Fibroblast of lung (primary cell): ENCODE measurements at regions not wholly inside any gene's neighbourhood (a gene's known extent, or its start where the extent isn't known, plus 50 kb on each side); places are given as distances from the start of the nearest gene placed in this dataset.

Experiments
- EZH2 ChIP-seq: IDR thresholded peaks from 2 replicates; pipeline ENCODE4 v1.5.1; 2012; ENCODE audit warnings: low read length, control low read depth, mild to moderate bottlenecking; ENCODE audit errors: missing control alignments
- TF ChIP-seq, protein P1 (sequence below), 2 donors: IDR thresholded peaks in 1 of 2; conservative IDR thresholded peaks in 1 of 2; 1 replicate in 1 of 2; 2 replicates in 1 of 2; pipeline ENCODE4 v1.5.1; 2011 to 2012; ENCODE audit warnings: low read length in 2 of 2, control low read depth in 1 of 2, inconsistent platforms in 1 of 2, low read depth in 1 of 2, mild to moderate bottlenecking in 1 of 2

DNA sequence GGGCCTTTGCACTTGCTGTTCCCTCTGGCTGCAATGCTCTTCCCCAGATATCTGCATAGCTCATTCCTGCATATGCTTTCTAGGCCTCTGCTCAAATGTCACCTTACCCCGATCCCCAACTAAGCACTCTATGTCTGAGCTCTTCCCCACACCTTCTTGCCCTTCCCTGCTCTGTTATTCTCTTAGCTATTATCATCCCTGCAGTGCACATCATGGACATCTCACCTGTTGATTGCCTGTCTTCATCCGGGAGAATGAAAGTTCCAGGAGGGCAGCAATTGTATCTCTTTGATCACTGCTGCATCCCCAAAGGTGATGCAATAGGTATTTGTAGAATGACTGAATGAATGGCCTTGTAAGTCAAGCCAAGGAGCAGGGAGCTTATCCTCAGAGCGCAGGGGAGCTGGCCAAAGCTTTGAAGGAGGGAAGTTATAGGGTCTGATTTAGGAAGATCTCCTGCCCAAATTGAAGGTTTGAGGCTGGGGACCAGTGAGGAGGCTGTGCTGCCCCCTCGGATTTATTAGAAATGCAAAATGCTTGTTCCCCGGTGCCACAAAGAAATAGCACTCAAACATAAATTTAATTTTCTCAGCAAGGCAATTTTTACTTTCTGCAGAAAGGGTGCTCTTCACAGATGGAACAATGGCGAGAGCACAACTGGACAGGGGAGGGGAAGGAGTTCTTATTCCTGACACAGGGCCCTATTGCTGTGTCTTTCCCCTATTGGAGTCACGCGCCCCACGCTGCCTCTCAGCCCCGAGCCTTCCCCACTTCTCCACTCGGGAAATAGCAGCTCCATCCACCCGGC is 631.1 kb downstream of the MATN1 start:
- TF ChIP-seq, protein P1, sequence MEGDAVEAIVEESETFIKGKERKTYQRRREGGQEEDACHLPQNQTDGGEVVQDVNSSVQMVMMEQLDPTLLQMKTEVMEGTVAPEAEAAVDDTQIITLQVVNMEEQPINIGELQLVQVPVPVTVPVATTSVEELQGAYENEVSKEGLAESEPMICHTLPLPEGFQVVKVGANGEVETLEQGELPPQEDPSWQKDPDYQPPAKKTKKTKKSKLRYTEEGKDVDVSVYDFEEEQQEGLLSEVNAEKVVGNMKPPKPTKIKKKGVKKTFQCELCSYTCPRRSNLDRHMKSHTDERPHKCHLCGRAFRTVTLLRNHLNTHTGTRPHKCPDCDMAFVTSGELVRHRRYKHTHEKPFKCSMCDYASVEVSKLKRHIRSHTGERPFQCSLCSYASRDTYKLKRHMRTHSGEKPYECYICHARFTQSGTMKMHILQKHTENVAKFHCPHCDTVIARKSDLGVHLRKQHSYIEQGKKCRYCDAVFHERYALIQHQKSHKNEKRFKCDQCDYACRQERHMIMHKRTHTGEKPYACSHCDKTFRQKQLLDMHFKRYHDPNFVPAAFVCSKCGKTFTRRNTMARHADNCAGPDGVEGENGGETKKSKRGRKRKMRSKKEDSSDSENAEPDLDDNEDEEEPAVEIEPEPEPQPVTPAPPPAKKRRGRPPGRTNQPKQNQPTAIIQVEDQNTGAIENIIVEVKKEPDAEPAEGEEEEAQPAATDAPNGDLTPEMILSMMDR (conservative IDR thresholded peaks at IDR 0.05 in 1 of 2, IDR thresholded peaks at IDR 0.05 in 1 of 2; ENCODE audit: low read depth in 1 of 2, low read length in 2 of 2): no peak
- no peak for TF ChIP-seq EZH2
